ENCODE measurements at regions not wholly inside any gene's neighbourhood (a gene's known extent, or its start where the extent isn't known, plus 50 kb on each side); places are given as distances from the start of the nearest gene placed in this dataset.
"Not testable (repeated sequence)": the region's sequence is repeated elsewhere in the genome, so short reads cannot be mapped to it uniquely, and the experiment has no call there.

GRCh38 chr1:193877920-193878319 lies 691.5 kb upstream of the B3GALT2 start:
- peaks cover 33% of the 10 kb centered on the region for H3K9me3 Mint-ChIP-seq
- peaks cover 21% of the 10 kb centered on the region for H3K36me3 Mint-ChIP-seq (ENCODE audit: low read depth)
- H3K4me3 Mint-ChIP-seq; CTCF ChIA-PET; H3K27me3 Mint-ChIP-seq (ENCODE audit: low read depth); DNase-seq; H3K27ac Mint-ChIP-seq; intact Hi-C loops (cut with micrococcal nuclease); H3K4me1 Mint-ChIP-seq (ENCODE audit: low read depth): not testable (repeated sequence)

GRCh38 chr1:193868425-193868824 lies 682.0 kb upstream of the B3GALT2 start:
- no peak for DNase-seq
- no peak overlapping the region for H3K27ac Mint-ChIP-seq
- H3K36me3 Mint-ChIP-seq (ENCODE audit: low read depth) = peaks cover 2% of the 10 kb centered on the region
- CTCF ChIA-PET = no interaction called here
- peaks cover 6% of the 10 kb centered on the region for H3K9me3 Mint-ChIP-seq
- intact Hi-C loops (cut with micrococcal nuclease) = no loop called here
- no peaks in the 10 kb centered on the region for H3K27me3 Mint-ChIP-seq (ENCODE audit: low read depth)
- no peak overlapping the region for H3K4me3 Mint-ChIP-seq
- H3K4me1 Mint-ChIP-seq (ENCODE audit: low read depth) = no peaks in the 10 kb centered on the region

- CTCF ChIA-PET = no interaction called here
- Mint-ChIP-seq H3K4me3 (no peak overlapping the region), H3K36me3 (ENCODE audit: low read depth) (no peaks in the 10 kb centered on the region), H3K27ac (no peak overlapping the region), H3K4me1 (ENCODE audit: low read depth) (peaks cover 2% of the 10 kb centered on the region), H3K27me3 (ENCODE audit: low read depth) (no peaks in the 10 kb centered on the region), H3K9me3 (peaks cover 6% of the 10 kb centered on the region)
- intact Hi-C loops (cut with micrococcal nuclease) = no loop called here
- DNase-seq = no peak
Observed at GRCh38 chr1:193856261-193856660, 669.8 kb upstream of the B3GALT2 start.

GRCh38 chr1:193850745-193851144 lies 664.3 kb upstream of the B3GALT2 start:
- Mint-ChIP-seq H3K4me3 (no peak overlapping the region), H3K36me3 (ENCODE audit: low read depth) (no peaks in the 10 kb centered on the region), H3K9me3 (peaks cover 6% of the 10 kb centered on the region), H3K4me1 (ENCODE audit: low read depth) (peaks cover 2% of the 10 kb centered on the region), H3K27me3 (ENCODE audit: low read depth) (no peaks in the 10 kb centered on the region), H3K27ac (no peak overlapping the region)
- DNase-seq = no peak
- CTCF ChIA-PET = no interaction called here
- intact Hi-C loops (cut with micrococcal nuclease) = no loop called here

GRCh38 chr1:193846876-193847604 lies 660.6 kb upstream of the B3GALT2 start:
- peaks cover 4% of the 10 kb centered on the region for H3K4me1 Mint-ChIP-seq (ENCODE audit: low read depth)
- peaks cover 4% of the 10 kb centered on the region for H3K9me3 Mint-ChIP-seq
- H3K27ac Mint-ChIP-seq = no peak overlapping the region
- H3K4me3 Mint-ChIP-seq = no peak overlapping the region
- H3K27me3 Mint-ChIP-seq (ENCODE audit: low read depth) = no peaks in the 10 kb centered on the region
- intact Hi-C loops (cut with micrococcal nuclease) = no loop called here
- CTCF ChIA-PET = no interaction called here
- DNase-seq = no peak
- no peaks in the 10 kb centered on the region for H3K36me3 Mint-ChIP-seq (ENCODE audit: low read depth)

DNA sequence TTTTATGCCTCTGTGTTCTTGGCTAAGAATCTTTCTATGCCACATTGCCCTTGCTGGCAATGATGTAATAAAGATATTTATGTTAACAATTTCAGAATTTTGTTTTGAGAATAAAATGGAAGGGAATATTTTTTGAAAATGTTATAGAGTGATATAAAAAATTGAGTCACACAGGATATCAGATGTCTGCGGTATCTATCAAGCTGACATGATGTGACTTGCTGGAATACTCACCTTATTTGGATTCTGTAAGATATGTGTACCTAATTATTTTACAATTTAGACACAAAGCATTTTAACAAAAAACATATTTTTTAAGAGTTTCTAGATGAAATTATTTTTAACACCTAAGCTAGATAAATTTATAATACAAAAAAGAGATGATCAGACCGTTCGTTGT lies 660.0 kb upstream of the B3GALT2 start:
- no peak overlapping the region for H3K4me3 Mint-ChIP-seq
- no peak overlapping the region for H3K27ac Mint-ChIP-seq
- intact Hi-C loops (cut with micrococcal nuclease) = no loop called here
- peaks cover 4% of the 10 kb centered on the region for H3K4me1 Mint-ChIP-seq (ENCODE audit: low read depth)
- H3K36me3 Mint-ChIP-seq (ENCODE audit: low read depth) = no peaks in the 10 kb centered on the region
- no peak for DNase-seq
- peaks cover 4% of the 10 kb centered on the region for H3K9me3 Mint-ChIP-seq
- CTCF ChIA-PET = no interaction called here
- H3K27me3 Mint-ChIP-seq (ENCODE audit: low read depth) = no peaks in the 10 kb centered on the region

GRCh38 chr1:193841857-193842256 lies 655.4 kb upstream of the B3GALT2 start:
- Mint-ChIP-seq H3K36me3 (ENCODE audit: low read depth) (no peaks in the 10 kb centered on the region), H3K4me3 (no peak overlapping the region), H3K4me1 (ENCODE audit: low read depth) (peaks cover 4% of the 10 kb centered on the region), H3K9me3 (peaks cover 4% of the 10 kb centered on the region), H3K27ac (no peak overlapping the region), H3K27me3 (ENCODE audit: low read depth) (no peaks in the 10 kb centered on the region)
- intact Hi-C loops (cut with micrococcal nuclease) = no loop called here
- CTCF ChIA-PET = no interaction called here
- no peak for DNase-seq

GRCh38 chr1:193831465-193831864 lies 645.1 kb upstream of the B3GALT2 start:
- H3K27me3 Mint-ChIP-seq (ENCODE audit: low read depth) = no peaks in the 10 kb centered on the region
- no peak overlapping the region for H3K4me3 Mint-ChIP-seq
- H3K36me3 Mint-ChIP-seq (ENCODE audit: low read depth) = no peaks in the 10 kb centered on the region
- H3K27ac Mint-ChIP-seq = no peak overlapping the region
- DNase-seq = no peak
- CTCF ChIA-PET = no interaction called here
- peaks cover 26% of the 10 kb centered on the region for H3K9me3 Mint-ChIP-seq
- H3K4me1 Mint-ChIP-seq (ENCODE audit: low read depth) = no peaks in the 10 kb centered on the region
- intact Hi-C loops (cut with micrococcal nuclease) = no loop called here

DNA sequence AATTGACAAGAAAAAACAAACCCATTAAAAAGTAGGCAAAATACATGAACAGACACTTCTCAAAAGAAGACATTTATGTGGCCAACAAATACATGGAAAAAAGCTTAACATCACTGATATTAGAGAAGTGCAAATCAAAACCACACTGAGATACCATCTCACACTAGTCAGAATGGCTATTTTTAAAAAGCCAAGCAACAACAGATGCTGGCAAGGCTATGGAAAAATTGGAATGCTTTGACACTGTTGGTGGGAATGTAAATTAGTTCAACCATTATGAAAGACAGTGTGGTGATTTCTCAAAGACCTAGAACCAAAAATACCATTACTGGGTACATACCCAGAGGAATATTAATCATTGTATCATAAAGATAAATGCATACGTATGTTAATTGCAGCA lies 641.1 kb upstream of the B3GALT2 start:
- H3K4me3 Mint-ChIP-seq = no peak overlapping the region
- H3K9me3 Mint-ChIP-seq = peaks cover 24% of the 10 kb centered on the region
- no peaks in the 10 kb centered on the region for H3K4me1 Mint-ChIP-seq (ENCODE audit: low read depth)
- no peak for DNase-seq
- H3K27me3 Mint-ChIP-seq (ENCODE audit: low read depth) = no peaks in the 10 kb centered on the region
- no peak overlapping the region for H3K27ac Mint-ChIP-seq
- CTCF ChIA-PET = no interaction called here
- intact Hi-C loops (cut with micrococcal nuclease) = no loop called here
- no peaks in the 10 kb centered on the region for H3K36me3 Mint-ChIP-seq (ENCODE audit: low read depth)

GRCh38 chr1:193819376-193819775 lies 633.0 kb upstream of the B3GALT2 start:
- no peaks in the 10 kb centered on the region for H3K27me3 Mint-ChIP-seq (ENCODE audit: low read depth)
- no peaks in the 10 kb centered on the region for H3K36me3 Mint-ChIP-seq (ENCODE audit: low read depth)
- H3K9me3 Mint-ChIP-seq = peaks cover 3% of the 10 kb centered on the region
- no peak overlapping the region for H3K27ac Mint-ChIP-seq
- H3K4me1 Mint-ChIP-seq (ENCODE audit: low read depth) = no peaks in the 10 kb centered on the region
- no peak overlapping the region for H3K4me3 Mint-ChIP-seq
- CTCF ChIA-PET = interaction anchor here (1.4 kb wide), 1 partner anchor 38 kb away, joined by 4 read pairs; no protein-coding TSS in a partner anchor
- DNase-seq = no peak
- intact Hi-C loops (cut with micrococcal nuclease) = no loop called here

DNA sequence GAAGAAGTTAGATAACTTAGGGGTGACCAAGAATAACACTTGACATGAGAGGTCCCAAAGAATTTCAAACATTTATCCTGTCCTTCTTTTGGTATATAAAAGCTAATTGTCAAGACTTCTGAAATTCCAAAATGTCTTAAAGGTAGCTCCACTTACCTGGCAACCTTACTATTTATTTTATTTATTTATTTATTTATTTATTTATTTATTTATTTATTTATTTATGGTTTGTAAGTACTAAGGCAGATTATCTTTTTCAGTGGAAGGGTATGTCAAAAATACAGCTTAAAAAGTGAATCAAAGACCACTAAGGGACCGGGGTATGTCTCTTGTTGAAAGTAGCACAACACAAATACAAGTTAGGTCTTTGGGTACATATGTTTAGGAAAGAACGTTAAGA lies 620.8 kb upstream of the B3GALT2 start:
- no peak for DNase-seq
- Mint-ChIP-seq H3K4me3 (no peak overlapping the region), H3K4me1 (ENCODE audit: low read depth) (peaks cover 8% of the 10 kb centered on the region), H3K27me3 (ENCODE audit: low read depth) (no peaks in the 10 kb centered on the region), H3K9me3 (no peaks in the 10 kb centered on the region), H3K27ac (no peak overlapping the region), H3K36me3 (ENCODE audit: low read depth) (no peaks in the 10 kb centered on the region)
- intact Hi-C loops (cut with micrococcal nuclease) = no loop called here
- CTCF ChIA-PET = no interaction called here

DNA sequence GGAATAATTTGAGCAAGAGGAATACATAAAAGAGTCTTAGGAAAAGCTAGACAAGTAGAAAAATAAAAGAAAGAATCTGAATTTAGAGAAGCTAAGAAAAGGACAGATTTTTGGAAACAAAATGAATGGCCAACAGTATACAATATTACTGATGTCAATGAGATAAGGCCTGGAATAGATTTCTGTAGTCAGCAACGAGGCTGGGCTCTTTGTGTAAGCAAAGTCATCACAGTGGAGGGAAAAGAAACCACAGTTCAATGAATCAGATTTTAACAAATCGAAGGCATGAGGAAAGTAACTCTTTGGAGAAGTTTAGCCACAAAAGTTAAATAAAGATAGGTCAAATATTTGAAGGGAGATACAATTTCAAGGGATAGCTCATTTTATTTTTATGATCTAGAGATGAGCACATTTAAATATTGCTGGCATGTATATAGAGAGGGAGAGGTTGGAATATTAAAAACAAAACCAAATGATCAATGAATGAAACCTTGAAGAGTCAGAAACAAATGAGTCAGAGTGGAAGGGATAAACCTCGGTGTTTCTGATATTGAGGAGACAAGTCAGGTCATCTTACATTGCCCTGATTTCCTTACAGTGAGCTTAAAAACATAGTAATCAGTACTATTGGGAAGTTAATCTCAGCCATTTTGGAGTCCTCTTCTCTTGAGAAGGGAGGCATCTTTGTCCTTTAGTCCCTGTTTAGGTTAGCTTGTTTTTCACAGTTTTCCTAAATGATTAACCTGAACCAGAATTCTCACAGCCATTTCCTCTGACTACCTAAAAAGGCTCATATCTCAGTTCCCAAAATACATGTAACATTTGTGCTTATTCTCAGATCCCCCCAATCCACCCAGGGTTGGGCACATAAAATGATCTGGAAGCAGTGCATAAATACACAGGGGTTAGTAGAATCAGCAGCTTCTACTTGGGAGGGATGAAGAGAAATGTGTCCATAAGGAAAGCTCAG lies 620.0 kb upstream of the B3GALT2 start:
- Mint-ChIP-seq H3K36me3 (ENCODE audit: low read depth) (no peaks in the 10 kb centered on the region), H3K9me3 (no peaks in the 10 kb centered on the region), H3K27ac (no peak overlapping the region), H3K27me3 (ENCODE audit: low read depth) (no peaks in the 10 kb centered on the region), H3K4me1 (ENCODE audit: low read depth) (peaks cover 8% of the 10 kb centered on the region), H3K4me3 (no peak overlapping the region)
- intact Hi-C loops (cut with micrococcal nuclease) = no loop called here
- no peak for DNase-seq
- CTCF ChIA-PET = no interaction called here
